ENCODE measurements at regions not wholly inside any gene's neighbourhood (a gene's known extent, or its start where the extent isn't known, plus 50 kb on each side); places are given as distances from the start of the nearest gene placed in this dataset.

DNA sequence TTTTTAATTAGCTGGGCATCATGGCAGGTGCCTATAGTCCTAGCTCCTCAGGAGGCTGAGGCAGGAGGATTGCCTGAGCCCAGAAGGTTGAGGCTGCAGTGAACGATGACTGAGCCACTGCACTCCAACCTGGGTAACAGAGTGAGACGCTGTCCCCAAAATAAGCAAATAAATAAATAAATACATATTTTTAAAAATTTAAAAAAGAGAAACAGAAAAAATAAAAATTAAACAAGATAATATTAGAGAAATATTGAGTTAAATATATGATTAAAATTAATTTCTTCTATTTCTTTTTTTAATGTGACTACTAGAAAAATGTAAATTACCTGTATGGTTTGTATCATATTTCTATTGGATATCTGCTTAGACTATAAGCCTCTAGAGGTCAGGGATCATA, 59.3 kb upstream of the ATP1A1 start:
- WGBS, 2 donors = 96 to 100% methylated on average over 2 of the region's 2 CpGs
- ATAC-seq = no peak

GRCh38 chr1:116314305-116314919, 58.6 kb upstream of the ATP1A1 start:
- ATAC-seq = no peak
- Histone ChIP-seq H3K27me3 (no peaks in the 10 kb centered on the region), H3K36me3 (replicated peaks in 1 of 2; ENCODE audit: insufficient read depth in 1 of 2, low read depth in 2 of 2) (no peaks in the 10 kb centered on the region), H3K27ac (peak overlapping the region in 3 of 4 donors; percentile 43 to 87 (median 53)), H3K4me3 (no peak overlapping the region), H3K9me3 (no peaks in the 10 kb centered on the region), H3K4me1 (peaks cover 85% of the 10 kb centered on the region)
- TF ChIP-seq POLR2A (IDR thresholded peaks at IDR 0.05) (no peak), CTCF (IDR thresholded peaks at IDR 0.05) (no peak)
- DNase-seq = peak; percentile 62 to 74 (median 62)
- intact Hi-C loops (cut with DNase I) = no loop called here
- WGBS, 2 donors = 30 to 38% methylated on average over 5 of the region's 5 CpGs

More for the DNA sequence above, 59.3 kb upstream of the ATP1A1 start:
- Histone ChIP-seq H3K27ac (peak overlapping the region in 3 of 4 donors; percentile 84 to 87 (median 85)), H3K36me3 (replicated peaks in 1 of 2; ENCODE audit: insufficient read depth in 1 of 2, low read depth in 2 of 2) (no peaks in the 10 kb centered on the region), H3K9me3 (no peaks in the 10 kb centered on the region), H3K4me1 (peaks cover 85% of the 10 kb centered on the region), H3K4me3 (no peak overlapping the region), H3K27me3 (no peaks in the 10 kb centered on the region)
- TF ChIP-seq POLR2A (IDR thresholded peaks at IDR 0.05) (no peak), CTCF (IDR thresholded peaks at IDR 0.05) (no peak)
- intact Hi-C loops (cut with DNase I) = no loop called here
- no peak for DNase-seq

DNA sequence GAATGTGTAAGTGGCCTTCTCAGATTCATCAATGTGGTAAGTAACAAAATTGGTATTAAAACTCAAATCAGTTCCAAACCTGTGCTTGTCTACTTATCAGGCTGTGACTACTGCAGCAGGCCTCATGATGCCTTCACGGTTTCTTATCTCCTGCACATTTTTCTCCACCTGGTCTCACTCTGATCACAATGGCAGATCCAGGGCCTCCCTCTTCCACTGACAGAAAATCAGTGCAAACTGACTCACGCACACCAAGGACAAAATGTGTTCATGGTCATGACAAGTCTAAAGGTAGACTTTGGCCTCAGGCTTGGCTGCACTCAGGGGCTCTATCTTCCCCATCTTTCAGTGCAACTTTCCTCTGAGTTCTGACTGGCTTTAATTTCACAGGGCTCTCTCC, 56.7 kb upstream of the ATP1A1 start:
- intact Hi-C loops (cut with DNase I) = no loop called here
- H3K27me3 ChIP-seq = no peaks in the 10 kb centered on the region
- H3K9me3 ChIP-seq = no peaks in the 10 kb centered on the region
- ATAC-seq (peak; percentile 25), DNase-seq (peak in 3 of 4 donors; percentile 25 to 58 (median 29))
- no peaks in the 10 kb centered on the region for H3K36me3 ChIP-seq (replicated peaks in 1 of 2; ENCODE audit: insufficient read depth in 1 of 2, low read depth in 2 of 2)
- H3K4me1 ChIP-seq = peaks cover 81% of the 10 kb centered on the region
- 6 to 27% methylated on average over 2 of the region's 2 CpGs for WGBS, 2 donors
- TF ChIP-seq POLR2A (IDR thresholded peaks at IDR 0.05) (no peak), CTCF (IDR thresholded peaks at IDR 0.05) (no peak)
- H3K4me3 ChIP-seq = no peak overlapping the region
- H3K27ac ChIP-seq = peak overlapping the region in 3 of 4 donors; percentile 51 to 87 (median 53)

- Histone ChIP-seq H3K4me1 (peaks cover 79% of the 10 kb centered on the region), H3K4me3 (no peak overlapping the region), H3K9me3 (no peaks in the 10 kb centered on the region), H3K27ac (peak overlapping the region in 3 of 4 donors; percentile 47 to 67 (median 58)), H3K36me3 (replicated peaks in 1 of 2; ENCODE audit: insufficient read depth in 1 of 2, low read depth in 2 of 2) (no peaks in the 10 kb centered on the region), H3K27me3 (no peaks in the 10 kb centered on the region)
- ATAC-seq (no peak), DNase-seq (peak; percentile 43 to 78 (median 58))
- WGBS, 2 donors = 13 to 29% methylated on average over 9 of the region's 9 CpGs
- intact Hi-C loops (cut with DNase I) = no loop called here
- TF ChIP-seq POLR2A (IDR thresholded peaks at IDR 0.05) = no peak
- peak in 1 of 7 experiments; percentile 21 for TF ChIP-seq CTCF (IDR thresholded peaks at IDR 0.05)
Measured at GRCh38 chr1:116318897-116319296, 54.1 kb upstream of the ATP1A1 start.

DNA sequence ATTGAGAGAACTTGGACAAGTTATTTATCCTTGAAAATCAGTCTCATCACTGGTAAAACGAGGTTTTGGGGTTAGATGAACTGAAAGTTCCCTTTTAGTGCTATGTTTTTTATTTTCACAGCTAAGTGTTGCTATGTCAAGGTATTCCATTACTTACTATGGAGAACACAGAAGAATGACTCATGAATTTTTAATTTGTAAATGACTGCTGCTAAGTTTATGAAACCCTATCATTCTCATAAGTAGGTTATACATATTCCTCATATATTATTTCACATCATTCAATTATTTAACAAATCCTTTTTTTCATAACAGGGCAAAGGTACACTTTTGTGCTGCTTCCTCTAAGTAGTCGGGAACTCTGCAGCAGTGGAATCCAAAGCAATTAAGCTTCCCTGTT, 52.2 kb upstream of the ATP1A1 start:
- 36 to 44% methylated on average over 2 of the region's 2 CpGs for WGBS, 2 donors
- no peak for DNase-seq
- intact Hi-C loops (cut with DNase I) = no loop called here
- Histone ChIP-seq H3K4me1 (peaks cover 79% of the 10 kb centered on the region), H3K36me3 (replicated peaks in 1 of 2; ENCODE audit: insufficient read depth in 1 of 2, low read depth in 2 of 2) (no peaks in the 10 kb centered on the region), H3K27me3 (no peaks in the 10 kb centered on the region), H3K4me3 (no peak overlapping the region), H3K9me3 (no peaks in the 10 kb centered on the region), H3K27ac (peak overlapping the region in 3 of 4 donors; percentile 71 to 80 (median 71))
- no peak for ATAC-seq
- TF ChIP-seq POLR2A (IDR thresholded peaks at IDR 0.05) (no peak), CTCF (IDR thresholded peaks at IDR 0.05) (no peak)
